MCF 10A (cell line): ENCODE measurements at regions not wholly inside any gene's neighbourhood (a gene's known extent, or its start where the extent isn't known, plus 50 kb on each side); places are given as distances from the start of the nearest gene placed in this dataset.

Experiments used
- BruUV-seq: library from RNA; stranded (reverse); fragments of 400-500 nt; replicated peaks from 2 replicates; lab custom pipeline; 2021; lab: Mats Ljungman, UMichigan
- CTCF ChIA-PET: fragments of 300-600 bp; sonication (Branson Sonifier 250); formaldehyde crosslinking; extraction: SDS; loops from one replicate; lab custom pipeline; 2021; ENCODE audit warnings: antibody characterized with exemption, inconsistent platforms; lab: Yijun Ruan, JAX
- POLR2A ChIA-PET: fragments of 300-600, 350-650 bp; sonication (Branson Sonifier 250); formaldehyde crosslinking; extraction: SDS; loops from one replicate; lab custom pipeline; 2020; ENCODE audit warnings: antibody characterized with exemption, inconsistent platforms; lab: Yijun Ruan, JAX
- DNase-seq: peaks from one replicate; pipeline ENCODE4 v3.0.0-alpha.2; 2018; ENCODE audit not compliant: unreplicated experiment
- H3K27ac Mint-ChIP-seq: one replicate; pipeline ENCODE4 v1.8.0; 2022; ENCODE audit warnings: mild to moderate bottlenecking, low read depth, mixed read lengths; ENCODE audit not compliant: unreplicated experiment
- H3K27me3 Mint-ChIP-seq: one replicate; pipeline ENCODE4 v1.8.0; 2022; ENCODE audit warnings: mixed read lengths; ENCODE audit not compliant: insufficient read depth, unreplicated experiment
- H3K36me3 Mint-ChIP-seq: one replicate; pipeline ENCODE4 v1.8.0; 2022; ENCODE audit warnings: mild to moderate bottlenecking, moderate library complexity, mixed read lengths; ENCODE audit not compliant: insufficient read depth, unreplicated experiment
- H3K4me1 Mint-ChIP-seq: one replicate; pipeline ENCODE4 v1.8.0; 2022; ENCODE audit warnings: mixed read lengths; ENCODE audit not compliant: insufficient read depth, unreplicated experiment
- H3K4me3 Mint-ChIP-seq: one replicate; pipeline ENCODE4 v1.8.0; 2022; ENCODE audit warnings: mild to moderate bottlenecking, moderate library complexity, mixed read lengths; ENCODE audit not compliant: unreplicated experiment
- H3K9me3 Mint-ChIP-seq: one replicate; pipeline ENCODE4 v1.8.0; 2022; ENCODE audit warnings: mixed read lengths; ENCODE audit not compliant: unreplicated experiment
- intact Hi-C: fragments of 100-400 bp; cut with micrococcal nuclease; formaldehyde crosslinking; loops from 2 replicates; pipeline ENCODE4 v1.14.1; 2022
- TF ChIP-seq, protein P1 (sequence below): fragments of 200-600 bp; IDR thresholded peaks from one replicate; pipeline ENCODE4 v1.8.0; 2022; ENCODE audit warnings: antibody characterized with exemption, mild to moderate bottlenecking; ENCODE audit not compliant: unreplicated experiment

DNA sequence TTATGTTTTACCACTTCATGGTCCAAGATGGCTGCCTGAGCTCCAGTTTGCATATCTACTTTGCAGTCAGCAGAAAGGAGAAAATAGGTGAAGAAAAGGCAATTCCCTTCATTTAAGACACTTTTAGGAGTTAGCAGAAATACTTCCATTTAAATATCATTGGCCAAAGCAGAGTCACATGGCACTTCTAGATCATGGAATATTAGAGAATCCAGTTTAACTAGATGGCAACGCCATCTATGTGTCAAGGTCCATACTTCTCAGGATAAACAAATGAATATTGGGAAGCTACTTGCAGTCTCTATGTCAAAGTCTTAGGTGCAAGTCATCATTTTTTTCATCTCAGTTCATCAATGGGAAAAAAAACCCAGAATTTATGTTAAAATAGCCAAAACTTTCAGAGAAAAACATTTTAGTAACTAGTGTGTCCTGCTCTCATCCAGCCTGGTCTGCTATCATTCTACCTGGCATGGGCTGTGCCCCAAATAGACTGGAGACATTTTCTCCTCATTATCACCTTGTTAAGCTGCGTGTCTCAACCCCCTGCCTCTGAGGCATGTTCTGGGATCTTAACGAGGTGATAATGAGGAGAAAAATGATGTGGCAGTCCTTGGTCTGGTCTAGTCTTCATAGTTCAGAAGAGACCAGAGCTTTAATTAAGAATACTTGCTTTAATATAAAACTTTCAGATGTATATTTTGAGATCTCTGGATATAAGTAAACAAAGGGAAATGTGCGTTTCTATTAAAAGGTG, 227.3 kb downstream of the TBX18 start:
- no peaks in the 10 kb centered on the region for H3K27me3 Mint-ChIP-seq
- no peak for DNase-seq
- BruUV-seq, result no TSS peak
- ChIA-PET POLR2A (interaction anchor here (0.6 kb wide), 2 partner anchors 22 to 173 kb away, joined by 3 to 5 read pairs; no protein-coding TSS in a partner anchor), CTCF (interaction anchor here (0.6 kb wide), 1 partner anchor 69 kb away, joined by 3 read pairs; no protein-coding TSS in a partner anchor)
- TF ChIP-seq, protein P1, sequence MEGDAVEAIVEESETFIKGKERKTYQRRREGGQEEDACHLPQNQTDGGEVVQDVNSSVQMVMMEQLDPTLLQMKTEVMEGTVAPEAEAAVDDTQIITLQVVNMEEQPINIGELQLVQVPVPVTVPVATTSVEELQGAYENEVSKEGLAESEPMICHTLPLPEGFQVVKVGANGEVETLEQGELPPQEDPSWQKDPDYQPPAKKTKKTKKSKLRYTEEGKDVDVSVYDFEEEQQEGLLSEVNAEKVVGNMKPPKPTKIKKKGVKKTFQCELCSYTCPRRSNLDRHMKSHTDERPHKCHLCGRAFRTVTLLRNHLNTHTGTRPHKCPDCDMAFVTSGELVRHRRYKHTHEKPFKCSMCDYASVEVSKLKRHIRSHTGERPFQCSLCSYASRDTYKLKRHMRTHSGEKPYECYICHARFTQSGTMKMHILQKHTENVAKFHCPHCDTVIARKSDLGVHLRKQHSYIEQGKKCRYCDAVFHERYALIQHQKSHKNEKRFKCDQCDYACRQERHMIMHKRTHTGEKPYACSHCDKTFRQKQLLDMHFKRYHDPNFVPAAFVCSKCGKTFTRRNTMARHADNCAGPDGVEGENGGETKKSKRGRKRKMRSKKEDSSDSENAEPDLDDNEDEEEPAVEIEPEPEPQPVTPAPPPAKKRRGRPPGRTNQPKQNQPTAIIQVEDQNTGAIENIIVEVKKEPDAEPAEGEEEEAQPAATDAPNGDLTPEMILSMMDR, result peak; percentile 10
- no peak overlapping the region for H3K4me3 Mint-ChIP-seq
- no peaks in the 10 kb centered on the region for H3K36me3 Mint-ChIP-seq
- intact Hi-C loops, result no loop called here
- H3K9me3 Mint-ChIP-seq, result peaks cover 5% of the 10 kb centered on the region
- H3K27ac Mint-ChIP-seq, result no peak overlapping the region
- no peaks in the 10 kb centered on the region for H3K4me1 Mint-ChIP-seq

DNA sequence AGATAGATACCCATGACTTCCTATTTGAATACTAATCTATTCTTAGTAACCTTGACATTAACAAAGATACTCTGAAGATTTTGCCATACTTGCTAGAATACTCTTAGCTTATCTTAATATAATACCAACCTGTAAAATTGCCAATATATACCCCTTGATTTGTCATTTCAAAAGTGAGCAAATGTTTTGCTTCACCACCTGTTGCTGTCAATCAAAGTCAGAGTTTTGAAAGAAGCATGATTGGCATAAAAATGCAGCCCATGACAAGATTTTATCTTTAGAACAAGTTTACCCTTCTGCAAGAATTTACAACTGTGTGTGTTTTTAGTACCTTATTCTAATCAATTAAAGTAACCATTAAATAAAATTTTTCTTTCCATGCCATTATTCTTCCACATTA, 236.2 kb downstream of the TBX18 start:
- H3K36me3 Mint-ChIP-seq, result no peaks in the 10 kb centered on the region
- H3K9me3 Mint-ChIP-seq, result peaks cover 7% of the 10 kb centered on the region
- ChIA-PET CTCF (interaction anchor here (1.1 to 1.2 kb wide), 2 partner anchors 36 to 185 kb away, joined by 3 read pairs; no protein-coding TSS in a partner anchor), POLR2A (no interaction called here)
- DNase-seq, result no peak
- BruUV-seq, result no TSS peak
- no peak overlapping the region for H3K4me3 Mint-ChIP-seq
- intact Hi-C loops, result no loop called here
- H3K27me3 Mint-ChIP-seq, result no peaks in the 10 kb centered on the region
- TF ChIP-seq, protein P1, result no peak
- peaks cover 5% of the 10 kb centered on the region for H3K4me1 Mint-ChIP-seq
- H3K27ac Mint-ChIP-seq, result no peak overlapping the region

DNA sequence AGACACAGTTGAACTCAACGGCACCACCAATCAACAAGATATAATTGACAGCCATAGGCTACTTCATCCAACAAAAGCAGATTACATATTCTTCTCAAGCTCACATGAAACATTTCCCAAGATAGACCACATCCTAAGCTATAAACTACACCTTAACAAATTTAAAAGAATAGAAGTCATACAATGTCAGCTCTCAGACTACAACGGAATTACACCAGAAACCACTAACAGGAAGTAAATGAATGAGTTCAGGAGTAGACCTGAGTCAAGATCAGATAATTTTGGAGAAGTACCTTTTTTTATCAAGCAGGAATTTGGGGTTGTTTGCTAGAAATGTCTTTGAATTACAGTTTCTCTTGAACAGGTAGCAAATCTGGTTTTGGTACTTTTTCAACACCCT, 237.8 kb downstream of the TBX18 start:
- Mint-ChIP-seq H3K4me3 (no peak overlapping the region), H3K4me1 (peaks cover 18% of the 10 kb centered on the region), H3K27ac (no peak overlapping the region), H3K36me3 (no peaks in the 10 kb centered on the region), H3K9me3 (peaks cover 2% of the 10 kb centered on the region), H3K27me3 (no peaks in the 10 kb centered on the region)
- intact Hi-C loops, result no loop called here
- ChIA-PET POLR2A (no interaction called here), CTCF (interaction anchor here (0.6 kb wide), 1 partner anchor 299 kb away, joined by 4 read pairs; no protein-coding TSS in a partner anchor)
- BruUV-seq, result no TSS peak
- DNase-seq, result no peak
- TF ChIP-seq, protein P1, result no peak

DNA sequence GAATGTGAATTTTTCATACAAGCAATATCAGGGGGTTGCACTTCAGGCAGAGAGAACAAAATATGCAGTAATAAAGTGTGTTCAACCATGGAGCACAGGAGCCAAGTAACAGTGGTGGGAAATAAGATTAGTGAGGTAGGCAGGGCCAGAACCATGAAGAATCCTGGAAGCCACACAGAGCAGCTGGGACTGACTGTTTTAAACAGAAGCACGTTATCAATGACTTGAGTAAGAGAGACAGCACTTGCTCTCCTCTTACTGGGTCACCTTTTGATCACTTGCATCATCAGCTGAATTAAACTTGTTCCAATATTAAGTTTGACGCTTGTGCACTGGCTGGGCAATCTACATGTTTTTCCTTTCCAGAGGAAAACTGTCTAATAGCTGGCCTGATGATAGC, 238.5 kb downstream of the TBX18 start:
- intact Hi-C loops, result no loop called here
- Mint-ChIP-seq H3K27ac (no peak overlapping the region), H3K27me3 (no peaks in the 10 kb centered on the region), H3K36me3 (no peaks in the 10 kb centered on the region), H3K4me1 (peaks cover 26% of the 10 kb centered on the region), H3K4me3 (no peak overlapping the region), H3K9me3 (no peaks in the 10 kb centered on the region)
- no TSS peak for BruUV-seq
- ChIA-PET POLR2A (no interaction called here), CTCF (interaction anchor here (0.6 kb wide), 1 partner anchor 300 kb away, joined by 4 read pairs; no protein-coding TSS in a partner anchor)
- TF ChIP-seq, protein P1, result no peak
- DNase-seq, result no peak
